NCI-H1417 (cell line): ENCODE measurements at regions not wholly inside any gene's neighbourhood (a gene's known extent, or its start where the extent isn't known, plus 50 kb on each side); places are given as distances from the start of the nearest gene placed in this dataset.
"Not testable (repeated sequence)": the region's sequence is repeated elsewhere in the genome, so short reads cannot be mapped to it uniquely, and the experiment has no call there.

Experiments
- DNase-seq, 3 experiments: peaks; one replicate each; lab custom pipeline; 2025; lab: John Stamatoyannopoulos, UW

- not testable (repeated sequence) for DNase-seq
These were observed 51.6 kb upstream of the MAP4K4 start for GRCh38 chr2:101645886-101646285.

GRCh38 chr2:101644842-101645383 is 52.6 kb upstream of the MAP4K4 start:
- DNase-seq: no peak

GRCh38 chr2:101643004-101643524 is 54.4 kb upstream of the MAP4K4 start:
- DNase-seq: no peak

GRCh38 chr2:101638817-101639605 is 58.5 kb upstream of the MAP4K4 start:
- DNase-seq: peak in 1 of 3 experiments; percentile 1

- no peak for DNase-seq
These were observed 59.3 kb upstream of the MAP4K4 start for GRCh38 chr2:101638181-101638711.

GRCh38 chr2:101630224-101630949 is 67.1 kb upstream of the MAP4K4 start:
- DNase-seq: peak in 1 of 3 experiments; percentile 7

GRCh38 chr2:101628030-101628392 is 69.5 kb upstream of the MAP4K4 start:
- no peak for DNase-seq

GRCh38 chr2:101627285-101628029 is 70.0 kb upstream of the MAP4K4 start:
- no peak for DNase-seq

GRCh38 chr2:101625814-101626213 is 71.7 kb upstream of the MAP4K4 start:
- DNase-seq: not testable (repeated sequence)

- DNase-seq: no peak
These were observed 72.1 kb upstream of the MAP4K4 start for GRCh38 chr2:101625387-101625786.

GRCh38 chr2:101624706-101625332 is 72.7 kb upstream of the MAP4K4 start:
- DNase-seq: no peak

GRCh38 chr2:101623031-101623521 is 74.4 kb upstream of the MAP4K4 start:
- no peak for DNase-seq

- no peak for DNase-seq
These were observed 75.1 kb upstream of the MAP4K4 start for GRCh38 chr2:101622210-101623030.

GRCh38 chr2:101619191-101619591 is 78.3 kb upstream of the MAP4K4 start:
- no peak for DNase-seq

- DNase-seq: peak in 1 of 3 experiments; percentile 6
These were observed 79.7 kb upstream of the MAP4K4 start for GRCh38 chr2:101617796-101618195.

- DNase-seq: no peak
These were observed 80.3 kb upstream of the MAP4K4 start for GRCh38 chr2:101617188-101617587.

- no peak for DNase-seq
These were observed 83.3 kb upstream of the MAP4K4 start for GRCh38 chr2:101614127-101614759.

- no peak for DNase-seq
These were observed 84.3 kb upstream of the MAP4K4 start for GRCh38 chr2:101613056-101613704.

GRCh38 chr2:101612019-101612418 is 85.5 kb upstream of the MAP4K4 start:
- no peak for DNase-seq
